ENCODE measurements at regions not wholly inside any gene's neighbourhood (a gene's known extent, or its start where the extent isn't known, plus 50 kb on each side); places are given as distances from the start of the nearest gene placed in this dataset.

- DNase-seq (ENCODE audit: low read depth, low spot score) = peak; percentile 87
Observed at GRCh38 chr2:239630618-239631286, 229.9 kb upstream of the HDAC4 start.

GRCh38 chr2:239629926-239630617, 229.3 kb upstream of the HDAC4 start:
- no peak for DNase-seq (ENCODE audit: low read depth, low spot score)

GRCh38 chr2:239626961-239627592, 226.3 kb upstream of the HDAC4 start:
- peak; percentile 54 for DNase-seq (ENCODE audit: low read depth, low spot score)

- DNase-seq (ENCODE audit: low read depth, low spot score) = no peak
Observed at GRCh38 chr2:239625971-239626734, 225.3 kb upstream of the HDAC4 start.

GRCh38 chr2:239625156-239625845, 224.5 kb upstream of the HDAC4 start:
- no peak for DNase-seq (ENCODE audit: low read depth, low spot score)

- no peak for DNase-seq (ENCODE audit: low read depth, low spot score)
Observed at GRCh38 chr2:239621611-239622010, 220.8 kb upstream of the HDAC4 start.

- DNase-seq (ENCODE audit: low read depth, low spot score) = no peak
Observed at GRCh38 chr2:239619369-239619768, 218.5 kb upstream of the HDAC4 start.

GRCh38 chr2:239616729-239617128, 215.9 kb upstream of the HDAC4 start:
- no peak for DNase-seq (ENCODE audit: low read depth, low spot score)

- DNase-seq (ENCODE audit: low read depth, low spot score) = no peak
Observed at GRCh38 chr2:239612133-239612532, 211.3 kb upstream of the HDAC4 start.

GRCh38 chr2:239611222-239611795, 210.5 kb upstream of the HDAC4 start:
- DNase-seq (ENCODE audit: low read depth, low spot score) = no peak

- no peak for DNase-seq (ENCODE audit: low read depth, low spot score)
Observed at GRCh38 chr2:239610457-239611221, 209.8 kb upstream of the HDAC4 start.

GRCh38 chr2:239609607-239610310, 208.9 kb upstream of the HDAC4 start:
- DNase-seq (ENCODE audit: low read depth, low spot score) = no peak

GRCh38 chr2:239609162-239609561, 208.3 kb upstream of the HDAC4 start:
- no peak for DNase-seq (ENCODE audit: low read depth, low spot score)

GRCh38 chr2:239608723-239609122, 207.9 kb upstream of the HDAC4 start:
- no peak for DNase-seq (ENCODE audit: low read depth, low spot score)

- DNase-seq (ENCODE audit: low read depth, low spot score) = no peak
Observed at GRCh38 chr2:239608260-239608659, 207.4 kb upstream of the HDAC4 start.

- DNase-seq (ENCODE audit: low read depth, low spot score) = no peak
Observed at GRCh38 chr2:239607517-239608191, 206.8 kb upstream of the HDAC4 start.

GRCh38 chr2:239606741-239607516, 206.1 kb upstream of the HDAC4 start:
- no peak for DNase-seq (ENCODE audit: low read depth, low spot score)

- no peak for DNase-seq (ENCODE audit: low read depth, low spot score)
Observed at GRCh38 chr2:239605976-239606375, 205.2 kb upstream of the HDAC4 start.
